Neural cell (in vitro differentiated cells): ENCODE measurements at regions not wholly inside any gene's neighbourhood (a gene's known extent, or its start where the extent isn't known, plus 50 kb on each side); places are given as distances from the start of the nearest gene placed in this dataset.

ENCODE experiments used
- CTCF ChIP-seq: fragments of 450-650 bp; IDR thresholded peaks from 2 replicates; pipeline ENCODE4 v1.5.1; 2014; ENCODE audit warnings: antibody characterized with exemption, mild to moderate bottlenecking, moderate library complexity; ENCODE audit not compliant: poor library complexity, severe bottlenecking
- EP300 ChIP-seq: fragments of 450-650 bp; conservative IDR thresholded peaks from 2 replicates; pipeline ENCODE4 v1.6.1; 2014; ENCODE audit warnings: antibody characterized with exemption, mild to moderate bottlenecking, moderate library complexity; ENCODE audit not compliant: poor library complexity, severe bottlenecking
- EZH2 ChIP-seq: fragments of 200-600, 300-800 bp; shearing (Covaris generic), sonication (generic); IDR thresholded peaks from 2 replicates; pipeline ENCODE4 v1.6.1; 2014; ENCODE audit warnings: antibody characterized with exemption, low read length, borderline replicate concordance, mild to moderate bottlenecking; ENCODE audit not compliant: insufficient read depth, poor library complexity, severe bottlenecking
- POLR2AphosphoS5 ChIP-seq: IDR thresholded peaks from 2 replicates; pipeline ENCODE4 v1.6.1; 2012
- RAD21 ChIP-seq: fragments of 450-650 bp; conservative IDR thresholded peaks from 2 replicates; pipeline ENCODE4 v1.6.1; 2014; ENCODE audit warnings: antibody characterized with exemption, mild to moderate bottlenecking, moderate library complexity
- REST ChIP-seq: IDR thresholded peaks from 2 replicates; pipeline ENCODE4 v1.6.1; 2012; ENCODE audit warnings: borderline replicate concordance
- SMC3 ChIP-seq: fragments of 450-650 bp; conservative IDR thresholded peaks from 2 replicates; pipeline ENCODE4 v1.6.1; 2014; ENCODE audit warnings: antibody characterized with exemption, mild to moderate bottlenecking, moderate library complexity; ENCODE audit not compliant: poor library complexity
- TAF1 ChIP-seq: IDR thresholded peaks from 2 replicates; pipeline ENCODE4 v1.6.1; 2012; ENCODE audit warnings: low read depth

GRCh38 chr2:125033871-125034270 lies 1008.8 kb downstream of the CNTNAP5 start:
- TF ChIP-seq CTCF = no peak
- no peak for TF ChIP-seq REST
- no peak for TF ChIP-seq EZH2
- TF ChIP-seq TAF1 = no peak
- no peak for TF ChIP-seq SMC3
- no peak for TF ChIP-seq RAD21
- TF ChIP-seq POLR2AphosphoS5 = no peak
- no peak for TF ChIP-seq EP300
